Tibial artery (tissue), 4 donors: ENCODE measurements at regions not wholly inside any gene's neighbourhood (a gene's known extent, or its start where the extent isn't known, plus 50 kb on each side); places are given as distances from the start of the nearest gene placed in this dataset.

Source experiments
- DNase-seq, 2 donors: peaks; one replicate each; pipeline ENCODE4 v3.0.0-alpha.2; 2019
- H3K27ac ChIP-seq, 2 donors: fragments of 200-600 bp; sonication (generic) in 1 of 2; 1 replicate in 1 of 2; 2 replicates in 1 of 2; pipeline ENCODE4 v1.5.1; 2018 to 2019; ENCODE audit warnings: mild to moderate bottlenecking in 1 of 2
- H3K27me3 ChIP-seq, 2 donors: fragments of 200-600 bp; sonication (generic) in 1 of 2; one replicate each; pipeline versions ENCODE4 v1.5.1 to v1.6.0; 2016 to 2019
- H3K36me3 ChIP-seq, 3 donors: fragments of 200-600 bp; sonication (generic) in 2 of 3; one replicate each; pipeline ENCODE4 v1.5.1; 2016 to 2019; ENCODE audit warnings: mild to moderate bottlenecking in 2 of 3
- H3K4me1 ChIP-seq, 4 donors: fragments of 200-600 bp; sonication (generic) in 2 of 4; 1 replicate in 3 of 4; 2 replicates in 1 of 4; pipeline ENCODE4 v1.5.1; 2016 to 2019
- H3K4me3 ChIP-seq, 2 donors: fragments of 200-600 bp; sonication (generic) in 1 of 2; 1 replicate in 1 of 2; 2 replicates in 1 of 2; pipeline ENCODE4 v1.5.1; 2018 to 2019; ENCODE audit warnings: mild to moderate bottlenecking in 2 of 2
- H3K9me3 ChIP-seq, 3 donors: fragments of 200-600 bp; sonication (generic) in 1 of 3; one replicate each; pipeline ENCODE4 v1.5.1; 2016 to 2019
- CTCF ChIP-seq, 2 experiments: fragments of 200-600 bp in 1 of 2; fragments of 450-650 bp in 1 of 2; IDR thresholded peaks; one replicate each; pipeline ENCODE4 v1.5.1; 2017 to 2019; ENCODE audit warnings: antibody characterized with exemption in 2 of 2, mild to moderate bottlenecking in 1 of 2, moderate library complexity in 1 of 2
- intact Hi-C: fragments of 100-400 bp; cut with DNase I; formaldehyde crosslinking; loops from one replicate; pipeline ENCODE4 v1.15.0; 2023; ENCODE audit warnings: low total_unique reads

- no peak for TF ChIP-seq CTCF (IDR thresholded peaks at IDR 0.05)
- Histone ChIP-seq H3K36me3 (no peaks in the 10 kb centered on the region), H3K4me1 (no peaks in the 10 kb centered on the region), H3K4me3 (no peak overlapping the region), H3K9me3 (no peaks in the 10 kb centered on the region), H3K27me3 (peaks cover 0 to 4% of the 10 kb centered on the region in 2 donors), H3K27ac (no peak overlapping the region)
- intact Hi-C loops = no loop called here
- DNase-seq = no peak
These were observed 92.9 kb upstream of the MAX start for GRCh38 chr14:65195042-65195719.

GRCh38 chr14:65198346-65198745 lies 96.0 kb upstream of the MAX start:
- Histone ChIP-seq H3K36me3 (no peaks in the 10 kb centered on the region), H3K27ac (no peak overlapping the region), H3K4me3 (no peak overlapping the region), H3K27me3 (no peaks in the 10 kb centered on the region), H3K4me1 (no peaks in the 10 kb centered on the region), H3K9me3 (no peaks in the 10 kb centered on the region)
- no peak for TF ChIP-seq CTCF (IDR thresholded peaks at IDR 0.05)
- intact Hi-C loops = no loop called here
- DNase-seq = no peak

- no peak for TF ChIP-seq CTCF (IDR thresholded peaks at IDR 0.05)
- Histone ChIP-seq H3K4me3 (no peak overlapping the region), H3K27me3 (no peaks in the 10 kb centered on the region), H3K9me3 (no peaks in the 10 kb centered on the region), H3K4me1 (no peaks in the 10 kb centered on the region), H3K27ac (no peak overlapping the region), H3K36me3 (no peaks in the 10 kb centered on the region)
- no peak for DNase-seq
- intact Hi-C loops = no loop called here
These were observed 98.1 kb upstream of the MAX start for GRCh38 chr14:65200454-65200853.

- H3K36me3 ChIP-seq = no peaks in the 10 kb centered on the region
- H3K4me3 ChIP-seq = no peak overlapping the region
- no peaks in the 10 kb centered on the region for H3K9me3 ChIP-seq
- no peak overlapping the region for H3K27ac ChIP-seq
- H3K4me1 ChIP-seq = no peaks in the 10 kb centered on the region
- no peak for TF ChIP-seq CTCF (IDR thresholded peaks at IDR 0.05)
- intact Hi-C loops = no loop called here
- DNase-seq = no peak
- no peaks in the 10 kb centered on the region for H3K27me3 ChIP-seq
These were observed 101.3 kb upstream of the MAX start for GRCh38 chr14:65203574-65203973.

- no peaks in the 10 kb centered on the region for H3K4me1 ChIP-seq
- DNase-seq = no peak
- no peak overlapping the region for H3K4me3 ChIP-seq
- H3K36me3 ChIP-seq = no peaks in the 10 kb centered on the region
- no peak overlapping the region for H3K27ac ChIP-seq
- H3K27me3 ChIP-seq = no peaks in the 10 kb centered on the region
- no peaks in the 10 kb centered on the region for H3K9me3 ChIP-seq
- intact Hi-C loops = no loop called here
- no peak for TF ChIP-seq CTCF (IDR thresholded peaks at IDR 0.05)
These were observed 101.7 kb upstream of the MAX start for GRCh38 chr14:65204056-65204455.

GRCh38 chr14:65206078-65206447 lies 103.7 kb upstream of the MAX start:
- no peak for DNase-seq
- intact Hi-C loops = no loop called here

More at GRCh38 chr14:65206078-65206447, 103.7 kb upstream of the MAX start:
- no peak for TF ChIP-seq CTCF (IDR thresholded peaks at IDR 0.05)
- Histone ChIP-seq H3K36me3 (no peaks in the 10 kb centered on the region), H3K27ac (no peak overlapping the region), H3K9me3 (no peaks in the 10 kb centered on the region), H3K4me1 (no peaks in the 10 kb centered on the region), H3K4me3 (no peak overlapping the region), H3K27me3 (no peaks in the 10 kb centered on the region)
